HG02588 (cell line): ENCODE measurements at regions not wholly inside any gene's neighbourhood (a gene's known extent, or its start where the extent isn't known, plus 50 kb on each side); places are given as distances from the start of the nearest gene placed in this dataset.

ENCODE experiments used
- ATAC-seq: cut with Tn5 transposase; IDR thresholded peaks from one replicate; pipeline ENCODE4 v1.9.1; 2021; ENCODE audit warnings: mild to moderate bottlenecking, moderate library complexity; ENCODE audit not compliant: unreplicated experiment

DNA sequence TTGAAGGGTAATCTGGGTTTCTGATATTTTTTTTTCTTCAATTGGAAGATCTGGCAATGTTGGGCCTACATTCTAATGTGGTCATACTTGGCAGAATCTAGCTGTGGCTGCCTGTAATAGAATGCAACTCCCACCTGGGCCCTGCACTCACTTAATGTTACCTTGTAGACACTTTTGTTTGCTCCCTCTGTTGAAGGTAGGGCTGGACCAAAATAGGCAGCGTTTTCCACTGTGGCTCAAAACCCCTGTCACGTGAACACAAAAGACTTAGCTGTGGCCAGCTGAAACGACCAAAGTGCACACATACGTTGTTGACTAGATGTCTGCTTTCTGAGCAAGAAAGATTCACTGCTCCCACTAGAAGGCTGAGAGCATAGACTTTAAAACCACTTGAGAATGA lies 117.6 kb upstream of the HMHB1 start:
- ATAC-seq, result no peak

DNA sequence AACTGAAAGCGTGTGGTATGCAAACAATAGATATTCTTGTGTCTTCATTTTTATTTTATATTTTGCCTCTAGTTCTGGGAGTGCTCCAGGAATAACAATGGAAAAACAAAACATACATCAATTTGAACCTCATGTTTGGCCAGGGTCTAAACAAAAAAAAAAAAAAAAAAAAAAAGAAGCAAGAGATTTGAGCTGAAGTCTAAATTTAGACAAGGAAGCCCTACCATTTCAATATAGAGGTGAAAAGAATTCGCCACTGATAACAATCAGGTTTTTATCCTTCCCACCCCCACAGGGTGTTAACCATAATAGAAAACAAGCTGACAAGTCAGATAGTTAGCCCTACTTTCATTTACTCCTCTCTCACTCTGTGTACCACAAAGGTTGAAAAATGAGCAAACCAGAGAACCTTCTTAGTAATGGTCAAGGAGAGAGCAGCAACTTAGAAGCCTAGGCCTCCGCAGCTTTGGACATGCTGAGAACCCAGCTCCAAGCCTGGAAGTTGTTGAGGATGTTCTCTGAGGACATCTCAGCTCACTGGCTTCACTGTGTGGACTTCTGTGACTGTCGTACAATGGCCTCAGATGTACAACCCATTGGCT lies 118.2 kb upstream of the HMHB1 start:
- ATAC-seq, result peak; percentile 76

DNA sequence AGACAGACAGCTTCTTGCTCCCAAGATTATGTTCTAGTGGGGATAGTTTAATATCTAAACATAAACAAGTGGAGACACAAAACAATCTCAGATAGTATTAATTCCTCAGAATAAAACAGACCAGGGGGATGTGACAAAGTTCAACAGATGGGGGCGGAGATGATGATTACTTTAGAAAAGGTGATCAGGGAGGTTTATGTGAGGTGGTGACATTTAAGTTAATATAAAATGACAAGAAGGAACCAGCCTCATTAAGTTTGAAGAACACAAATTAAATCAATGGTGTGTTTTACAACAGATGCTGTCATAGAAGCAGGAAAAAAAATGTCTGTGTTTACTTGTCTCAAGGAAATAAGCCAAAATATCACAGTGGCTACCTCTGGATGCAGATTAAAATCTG lies 119.6 kb upstream of the HMHB1 start:
- ATAC-seq, result no peak

DNA sequence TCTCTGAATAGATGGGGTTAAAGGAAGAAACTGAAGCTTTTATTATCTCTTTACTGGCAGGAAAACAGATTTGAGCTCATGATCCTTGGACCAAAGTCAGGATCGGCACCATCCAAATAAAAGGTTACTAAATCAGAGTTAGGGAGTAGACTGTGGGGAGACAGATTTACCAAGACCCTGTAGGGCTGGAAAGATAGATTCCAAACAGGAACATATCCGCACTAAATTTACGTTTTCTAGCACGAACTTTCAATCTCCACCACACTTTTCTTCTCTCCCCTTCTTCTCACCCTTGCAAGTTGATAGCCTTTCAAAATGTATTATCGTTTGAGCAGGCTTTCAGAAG lies 120.0 kb upstream of the HMHB1 start:
- ATAC-seq, result no peak

DNA sequence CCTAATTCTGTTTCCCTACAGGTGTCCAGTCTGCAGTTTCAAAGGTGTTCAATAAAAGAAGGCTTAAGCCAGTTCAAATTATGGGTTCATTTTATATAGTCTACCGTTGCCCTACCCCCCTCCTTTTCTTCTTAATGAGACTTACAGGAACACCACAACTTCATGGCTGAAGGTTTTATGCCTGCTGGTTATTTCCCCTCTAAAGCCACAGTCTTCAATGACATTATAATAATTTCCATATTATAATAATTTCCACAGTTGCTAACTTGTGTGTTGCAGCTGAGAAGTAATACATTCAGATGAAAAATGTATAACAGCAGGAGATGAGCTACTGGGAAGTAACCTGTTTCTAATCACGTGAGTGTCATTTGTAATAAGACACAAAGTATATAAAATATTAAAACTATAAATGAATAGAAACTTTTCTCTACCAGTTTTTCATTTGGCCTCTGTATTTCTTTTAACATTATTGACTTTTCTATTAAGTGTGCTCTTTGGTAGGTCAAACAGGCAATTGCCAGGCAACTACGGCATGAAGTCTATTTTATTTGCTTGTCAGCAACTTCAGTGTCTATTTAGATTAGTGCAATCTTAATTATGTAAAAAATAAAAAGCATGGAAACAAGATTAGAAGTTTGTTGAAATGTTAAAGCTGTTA lies 120.5 kb upstream of the HMHB1 start:
- ATAC-seq, result no peak

DNA sequence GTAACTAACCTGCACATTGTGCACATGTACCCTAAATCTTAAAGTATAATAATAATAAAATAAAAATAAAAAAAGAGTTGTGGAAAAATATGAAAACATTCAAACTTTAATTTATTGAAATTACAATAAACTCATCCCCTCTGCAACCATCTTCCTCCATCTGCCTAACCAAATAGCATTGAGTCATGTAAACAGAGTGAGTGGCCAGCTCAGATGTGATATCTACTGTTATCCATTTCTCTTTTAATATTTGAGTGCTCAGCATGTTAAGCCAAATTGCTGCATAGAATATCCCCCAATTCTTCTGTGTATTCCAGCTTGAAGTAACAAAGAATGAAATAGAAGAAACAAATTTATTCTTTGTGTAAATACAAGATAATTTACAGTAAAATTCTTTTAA lies 124.4 kb upstream of the HMHB1 start:
- ATAC-seq, result no peak

DNA sequence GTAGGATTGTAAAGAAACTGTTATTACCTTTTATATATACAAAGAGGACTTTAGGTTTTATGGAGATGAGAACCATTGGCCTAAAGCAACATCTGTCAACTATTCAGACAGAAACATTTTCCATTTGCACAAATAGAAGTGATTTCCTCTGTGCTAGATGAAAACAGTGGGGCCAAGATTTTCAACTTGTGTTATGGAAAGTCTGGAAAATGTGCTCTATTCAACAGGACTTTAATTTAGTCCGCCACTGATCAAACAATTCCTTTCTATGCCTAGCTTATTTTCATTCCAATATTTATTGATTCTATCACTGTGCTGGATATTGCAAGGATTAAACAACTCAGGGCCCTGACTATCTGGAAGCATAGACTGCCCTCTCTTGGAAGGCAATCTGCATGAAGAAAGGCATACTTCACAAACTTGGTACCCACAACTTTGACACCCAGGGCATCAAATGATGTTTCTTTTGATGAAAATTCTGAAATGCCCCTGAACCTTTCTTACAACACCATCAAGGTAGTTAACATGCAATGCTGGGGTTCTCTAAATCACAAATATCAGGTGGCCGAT lies 126.6 kb upstream of the HMHB1 start:
- no peak for ATAC-seq

DNA sequence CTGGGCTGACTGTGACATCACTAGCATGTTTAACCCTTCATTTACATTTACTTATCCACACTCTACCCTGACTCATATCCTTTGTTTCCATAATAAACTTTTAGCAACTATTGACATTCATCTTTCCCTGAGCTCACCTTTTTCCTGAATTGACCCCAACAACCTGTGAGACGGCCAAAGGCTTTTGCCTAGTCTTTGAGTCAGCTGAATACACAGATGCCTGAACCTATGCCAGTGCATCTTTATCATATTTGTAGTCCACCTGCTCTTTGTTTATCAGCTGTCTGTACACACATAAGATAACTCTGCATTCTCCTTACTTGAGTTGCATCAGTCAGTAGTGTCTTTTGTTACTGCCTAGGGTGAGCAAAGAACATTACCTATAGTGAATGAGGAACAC lies 128.5 kb upstream of the HMHB1 start:
- no peak for ATAC-seq

DNA sequence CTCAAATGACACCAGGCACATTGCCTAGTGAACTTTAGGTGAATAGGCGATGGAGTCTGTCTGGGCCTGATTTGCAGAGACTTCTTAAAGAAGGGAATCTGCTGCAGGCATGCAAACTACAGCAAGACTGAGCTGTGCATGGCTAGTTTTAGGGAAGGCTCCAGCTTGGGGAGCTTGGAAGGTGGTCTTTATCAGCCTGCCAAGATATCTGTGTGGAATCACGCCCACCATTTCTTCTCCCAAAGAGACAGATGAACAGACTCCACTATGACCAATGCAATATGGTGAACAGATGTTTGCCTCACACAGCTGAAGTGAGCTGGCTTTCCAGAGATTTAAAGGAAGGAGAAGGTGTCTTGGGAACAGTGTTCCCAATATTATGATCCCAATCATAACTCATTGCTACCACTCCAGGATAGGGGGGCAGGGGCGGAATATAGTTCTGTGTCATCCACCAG lies 129.0 kb upstream of the HMHB1 start:
- ATAC-seq, result no peak

DNA sequence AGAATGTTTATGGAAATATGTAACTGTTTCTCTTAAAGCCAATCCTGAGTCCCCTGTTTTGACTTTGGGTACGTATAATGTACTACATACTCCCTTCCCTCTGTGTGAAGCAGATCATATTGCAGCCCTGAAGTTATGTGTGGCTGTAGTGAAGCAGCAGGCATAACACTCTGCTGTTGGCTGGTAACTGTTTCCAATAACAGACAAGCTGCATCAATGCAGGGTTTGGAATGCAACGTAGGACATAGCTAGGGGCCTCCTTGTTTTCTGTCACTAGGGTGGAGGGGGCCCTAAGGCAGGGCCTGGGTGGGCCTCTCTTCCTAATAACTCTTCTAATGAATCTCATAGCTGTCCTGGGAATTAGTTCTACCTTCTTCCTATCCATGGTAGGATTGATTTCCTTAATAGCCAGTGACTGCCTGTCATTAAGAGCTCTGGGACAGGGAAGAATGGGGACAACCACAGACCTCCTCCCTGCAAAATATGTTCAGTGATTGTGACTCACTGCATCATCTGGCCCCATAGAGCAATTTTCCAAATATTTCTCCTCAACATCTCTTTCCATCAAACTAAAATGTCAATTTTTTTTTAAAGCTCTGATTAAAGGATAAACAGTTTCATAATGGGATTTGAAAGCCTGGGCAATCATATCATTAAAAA lies 129.6 kb upstream of the HMHB1 start:
- no peak for ATAC-seq

DNA sequence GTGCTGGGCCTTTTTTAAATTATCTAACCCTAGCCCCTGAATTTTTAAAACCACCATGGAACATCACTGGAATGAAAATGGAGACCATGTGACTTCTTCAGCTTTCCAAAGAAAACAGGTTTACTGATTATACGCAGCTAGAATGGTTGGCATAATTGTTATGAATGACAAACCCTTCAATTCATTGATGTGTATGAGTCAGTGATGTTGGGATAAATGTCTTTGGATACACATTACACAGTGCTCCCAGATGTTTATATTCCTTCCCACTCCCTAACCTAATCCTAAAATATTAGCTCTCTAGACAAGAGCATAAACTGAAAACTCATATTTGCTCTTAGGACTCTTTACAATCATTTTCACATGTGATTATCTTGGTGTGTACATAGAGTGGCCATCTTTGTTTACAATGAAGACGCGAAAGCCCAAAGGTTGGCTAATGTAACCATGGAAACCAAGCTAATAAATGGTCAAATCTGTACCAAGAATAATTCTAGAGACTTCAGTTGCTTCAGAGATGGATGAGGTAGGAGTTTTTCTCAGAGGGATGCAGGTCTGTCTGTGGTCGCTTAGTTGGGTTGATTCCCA lies 131.2 kb upstream of the HMHB1 start:
- no peak for ATAC-seq

DNA sequence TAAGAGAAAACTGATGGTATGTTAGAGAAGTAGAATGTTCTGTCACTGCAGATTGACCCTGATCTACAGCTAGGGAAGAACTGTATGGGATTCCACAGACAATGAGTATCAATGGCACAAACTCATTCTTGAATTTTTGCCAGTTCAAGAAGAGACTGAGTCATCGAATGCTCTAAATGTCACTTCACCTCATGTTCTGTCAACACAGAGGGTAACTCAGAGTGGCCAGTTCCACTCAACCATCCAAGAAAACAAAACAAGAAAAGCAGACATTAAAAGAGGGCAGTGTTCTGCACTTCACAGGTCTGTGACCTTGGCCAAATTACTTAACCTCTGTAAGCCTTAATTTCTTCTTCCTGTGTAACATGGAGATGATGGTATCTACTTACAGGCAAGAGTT lies 132.2 kb upstream of the HMHB1 start:
- no peak for ATAC-seq

DNA sequence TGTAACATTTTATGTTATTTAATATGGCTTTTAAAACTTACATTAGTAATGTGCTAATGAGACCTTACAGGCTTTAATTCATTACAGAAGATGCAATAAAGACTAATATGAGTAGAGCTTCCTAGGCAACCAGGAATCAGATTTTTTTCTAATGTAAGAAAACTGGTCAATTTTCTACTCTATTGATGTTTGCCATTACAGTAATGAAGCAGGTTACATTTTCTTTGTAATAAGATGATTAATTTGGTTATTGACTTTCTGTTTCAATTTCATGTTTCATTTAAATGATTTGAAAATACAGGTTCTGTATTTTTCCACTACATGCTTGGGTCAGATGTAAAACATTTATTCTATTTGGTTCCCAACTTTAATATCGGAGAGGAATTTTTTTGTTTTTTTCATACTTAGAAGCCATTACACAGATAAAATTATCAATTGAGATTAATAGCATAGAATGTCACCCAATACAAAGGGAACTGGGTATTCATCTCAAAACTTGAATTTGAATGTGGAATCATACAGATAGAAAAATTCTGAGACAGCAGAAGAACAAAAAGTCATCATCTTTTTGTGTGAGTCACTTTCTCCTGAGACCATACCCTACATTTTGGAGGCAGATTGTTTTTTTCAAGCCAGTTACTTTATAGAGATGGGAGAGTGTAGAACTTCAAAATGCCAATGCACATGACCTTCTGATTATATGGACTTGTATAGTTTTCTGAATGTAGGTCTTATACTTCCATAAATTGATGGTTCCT lies 133.6 kb upstream of the HMHB1 start:
- no peak for ATAC-seq

DNA sequence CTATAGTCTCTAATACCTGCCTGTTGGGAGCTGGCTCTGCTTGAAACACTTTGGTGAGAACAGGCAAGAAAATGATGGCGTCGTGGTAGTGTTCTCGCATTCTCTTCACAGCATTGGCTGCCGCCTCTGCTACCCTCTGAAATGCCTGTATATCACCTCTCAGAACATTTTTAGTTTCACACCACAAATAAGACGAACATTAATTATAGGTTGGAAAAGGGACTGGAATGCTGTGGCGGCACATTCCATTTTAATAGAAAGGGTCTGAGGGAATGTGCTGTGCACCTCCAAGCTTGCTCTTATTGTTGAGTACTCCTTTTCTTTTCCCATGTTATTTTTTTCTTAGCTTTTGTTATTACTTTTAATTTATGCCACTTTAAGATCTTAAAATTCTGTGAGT lies 134.6 kb upstream of the HMHB1 start:
- ATAC-seq, result no peak

DNA sequence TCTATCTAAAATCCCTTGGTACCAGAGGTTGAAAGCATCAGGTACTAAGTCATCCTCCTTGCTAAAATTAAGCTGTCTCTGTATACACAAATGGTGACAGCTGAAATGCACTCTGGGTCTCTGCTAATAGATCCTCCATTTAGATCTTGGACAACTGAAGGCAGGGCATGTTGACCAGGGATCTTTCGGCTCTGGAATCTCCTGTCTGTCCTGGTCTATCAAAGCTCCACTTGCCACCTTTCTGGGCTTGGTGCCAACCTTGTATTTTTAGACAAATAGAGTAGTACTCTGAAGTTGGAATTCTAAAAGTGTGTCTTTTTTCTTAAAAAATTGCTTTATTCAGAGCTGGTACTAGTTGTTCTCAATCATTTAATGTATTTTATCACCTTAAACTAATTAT lies 135.2 kb upstream of the HMHB1 start:
- ATAC-seq, result no peak

DNA sequence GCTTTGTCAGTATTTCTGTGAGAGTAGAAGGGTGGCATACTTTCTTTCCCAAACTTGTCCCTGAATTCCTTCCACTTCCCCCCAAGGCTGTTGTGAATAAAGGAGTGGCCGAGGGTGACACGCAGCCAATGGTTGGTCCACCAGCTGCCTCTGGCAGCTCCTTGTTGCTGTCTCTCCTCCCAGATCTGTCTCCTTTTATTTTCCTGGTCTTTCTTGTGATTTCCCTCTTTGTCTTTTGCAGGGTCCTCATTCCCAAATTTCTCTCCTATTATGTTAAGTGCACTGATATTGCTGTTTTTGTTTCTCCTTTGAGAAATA lies 137.5 kb upstream of the HMHB1 start:
- ATAC-seq, result no peak

DNA sequence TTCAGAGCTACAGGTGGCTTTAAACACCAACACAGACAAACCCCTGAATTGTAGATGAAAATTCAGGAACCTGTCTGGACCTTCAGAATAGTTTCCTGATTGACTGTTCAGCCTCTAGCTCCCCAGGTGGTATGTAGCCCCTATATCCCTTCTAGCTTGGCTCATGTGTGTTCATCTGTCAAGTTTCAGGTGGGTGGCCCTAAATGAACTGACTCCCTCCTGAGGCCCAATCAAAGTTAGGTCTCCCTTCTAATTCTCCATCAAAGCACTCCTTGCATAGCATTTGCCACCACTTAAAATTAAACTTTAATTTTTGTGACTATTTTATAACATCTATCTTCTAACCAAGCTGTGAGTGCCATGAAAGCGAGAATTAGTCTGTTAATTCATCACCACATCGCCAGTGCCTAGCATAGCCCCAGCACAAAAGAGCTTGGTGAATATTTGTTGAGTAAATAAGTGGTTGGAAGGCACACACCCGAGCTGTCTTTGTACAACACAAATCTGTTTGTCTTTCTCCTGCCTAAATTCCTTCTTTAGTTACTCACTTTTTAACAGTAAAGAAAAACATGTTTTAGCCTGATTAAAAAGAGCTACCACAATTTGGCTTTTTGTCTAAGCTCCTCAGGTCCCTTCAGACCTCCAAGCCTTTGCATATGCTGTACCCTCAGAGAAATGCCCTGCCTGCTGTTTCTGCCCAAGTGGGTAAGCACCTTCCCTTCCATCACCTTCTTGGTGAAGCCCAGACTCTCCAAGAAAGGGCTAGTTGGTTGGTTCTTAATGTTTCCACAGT lies 138.1 kb upstream of the HMHB1 start:
- no peak for ATAC-seq

DNA sequence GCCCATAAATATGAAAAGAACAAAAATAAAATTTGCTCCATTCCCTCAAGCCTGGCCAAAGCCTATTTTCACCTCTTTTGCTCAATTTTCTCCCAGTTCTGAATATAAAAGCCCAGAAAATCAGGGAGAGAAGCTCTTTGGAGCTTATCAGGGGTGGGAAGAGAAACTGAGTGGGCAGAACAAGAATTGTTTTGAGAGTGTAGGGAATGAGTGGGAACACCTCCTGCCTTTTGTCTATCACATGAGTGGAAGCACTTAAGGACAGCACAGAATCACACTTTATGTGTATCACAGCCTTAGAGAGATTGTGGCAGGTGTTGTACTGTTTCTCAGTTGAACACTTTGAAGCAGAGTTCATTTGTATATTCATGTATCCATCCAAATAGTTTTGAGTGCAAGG lies 139.2 kb upstream of the HMHB1 start:
- no peak for ATAC-seq

DNA sequence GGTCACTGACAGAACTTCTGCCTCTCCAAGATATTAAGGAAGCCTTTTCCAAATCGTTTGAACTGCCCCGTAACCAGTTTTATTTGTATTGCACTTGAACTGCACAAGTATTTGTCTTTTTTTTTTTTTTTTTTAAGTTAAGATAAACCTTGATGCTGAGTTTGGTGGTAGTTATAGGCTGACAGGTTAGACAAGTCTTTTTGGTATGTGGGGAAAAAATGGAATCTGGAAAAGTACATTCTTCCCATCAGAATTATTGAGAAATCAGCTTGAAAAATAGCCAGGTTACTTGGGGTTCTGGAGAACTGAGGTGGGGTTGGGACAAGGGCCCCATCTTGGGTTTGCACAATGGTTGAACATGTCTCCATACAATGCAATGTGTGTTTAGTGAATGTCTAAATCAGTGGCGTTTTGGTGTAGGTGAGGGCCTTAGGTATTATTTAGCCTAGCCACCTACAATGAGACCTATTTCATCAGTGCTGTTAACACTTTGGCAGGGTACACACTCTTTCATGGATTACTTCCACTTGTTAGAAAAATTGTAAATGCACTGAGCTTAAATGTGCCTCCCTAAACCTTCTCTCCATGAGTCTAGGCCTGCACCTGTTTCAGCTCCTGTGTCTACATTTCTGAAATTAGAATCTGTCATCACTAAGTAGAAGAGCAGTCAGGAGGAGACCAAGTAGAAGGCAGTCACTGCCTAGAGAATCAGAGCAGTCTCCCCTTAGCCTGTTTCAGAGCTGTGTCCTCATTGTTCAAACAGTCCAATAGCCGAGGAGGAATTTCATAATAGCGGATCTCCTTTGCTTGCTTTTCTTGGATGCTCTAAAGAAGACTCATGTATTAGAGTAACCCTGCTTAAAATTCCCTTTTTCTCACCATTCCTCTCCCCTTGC lies 140.0 kb upstream of the HMHB1 start:
- ATAC-seq, result no peak

DNA sequence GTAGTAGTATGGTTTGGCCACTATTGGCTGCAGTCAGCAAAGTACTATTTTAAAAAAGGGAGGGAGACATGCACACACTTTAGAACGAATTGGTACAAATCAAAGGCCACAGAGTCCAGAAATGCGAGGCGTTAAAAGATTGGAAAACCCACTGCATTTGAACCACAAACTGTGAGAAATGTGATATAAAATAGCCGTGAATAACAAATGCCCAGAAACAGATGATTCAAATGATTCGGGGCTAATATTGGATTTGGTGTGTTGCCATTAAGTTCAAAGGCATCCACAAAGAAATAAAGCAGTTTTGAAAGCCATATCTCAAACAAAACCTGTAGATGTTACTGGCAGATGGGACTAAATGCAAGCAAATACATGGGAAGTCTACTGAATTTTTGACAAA lies 140.9 kb upstream of the HMHB1 start:
- no peak for ATAC-seq
